A204.1 (cell line): ENCODE measurements at regions not wholly inside any gene's neighbourhood (a gene's known extent, or its start where the extent isn't known, plus 50 kb on each side); places are given as distances from the start of the nearest gene placed in this dataset.
"Not testable (repeated sequence)": the region's sequence is repeated elsewhere in the genome, so short reads cannot be mapped to it uniquely, and the experiment has no call there.

Source experiments
- FAIRE-seq: peaks from 2 replicates; lab custom pipeline; 2012; peaks lifted over from hg19 to GRCh38; lab: Jason Lieb, UNC

DNA sequence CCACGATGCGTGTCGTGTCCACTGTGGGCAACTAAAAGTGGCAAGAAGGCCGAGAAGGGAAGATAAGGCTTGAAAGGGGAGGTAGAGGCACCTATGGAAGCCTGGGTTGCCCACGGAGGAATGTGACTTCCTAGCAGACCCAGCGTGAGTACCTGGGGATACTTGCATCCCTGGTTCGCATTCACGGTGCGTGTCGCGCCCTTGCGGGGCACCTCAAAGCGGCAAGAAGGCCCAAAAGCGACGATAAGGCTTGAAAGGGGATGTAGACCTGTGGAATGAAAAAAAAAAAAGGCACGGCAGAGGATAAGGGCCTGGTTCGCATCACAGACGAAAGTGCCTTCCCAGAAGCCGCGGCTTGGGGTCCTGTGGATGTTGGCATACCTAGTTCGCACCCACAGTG, 282.9 kb downstream of the ALG10 start:
- FAIRE-seq, result no peak

DNA sequence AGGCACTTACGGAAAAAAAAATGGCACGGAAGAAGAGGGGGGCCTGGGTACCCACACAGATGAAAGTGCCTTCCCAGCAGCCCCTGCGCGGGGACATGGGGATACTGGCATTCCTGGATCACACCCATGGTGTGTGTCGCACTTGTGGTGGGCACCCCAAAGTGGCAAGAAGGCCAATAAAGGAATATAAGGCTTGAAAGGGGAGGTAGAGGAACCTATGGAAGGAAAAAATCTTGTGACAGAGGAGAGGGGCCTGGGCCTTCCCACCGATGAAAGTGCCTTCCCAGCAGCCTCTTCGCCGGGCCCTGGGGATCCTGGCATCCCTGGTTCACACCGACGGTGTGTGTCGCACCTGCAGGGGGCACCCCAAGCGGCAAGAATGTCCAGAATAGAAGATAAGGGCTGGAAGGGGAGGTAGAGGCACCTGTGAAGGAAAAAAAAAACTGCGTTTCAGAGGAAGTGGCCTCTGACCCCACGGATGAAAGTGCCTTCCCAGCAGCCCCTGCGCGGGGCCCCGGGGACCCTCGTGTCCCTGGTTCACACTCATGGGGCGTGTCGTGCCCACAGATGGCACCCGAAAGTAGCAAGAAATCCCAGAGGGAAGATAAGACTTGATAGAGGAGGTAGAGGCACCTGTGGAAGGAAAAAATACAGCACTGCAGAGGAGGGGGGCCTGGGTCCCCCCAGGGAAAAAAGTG, 284.0 kb downstream of the ALG10 start:
- no peak for FAIRE-seq

DNA sequence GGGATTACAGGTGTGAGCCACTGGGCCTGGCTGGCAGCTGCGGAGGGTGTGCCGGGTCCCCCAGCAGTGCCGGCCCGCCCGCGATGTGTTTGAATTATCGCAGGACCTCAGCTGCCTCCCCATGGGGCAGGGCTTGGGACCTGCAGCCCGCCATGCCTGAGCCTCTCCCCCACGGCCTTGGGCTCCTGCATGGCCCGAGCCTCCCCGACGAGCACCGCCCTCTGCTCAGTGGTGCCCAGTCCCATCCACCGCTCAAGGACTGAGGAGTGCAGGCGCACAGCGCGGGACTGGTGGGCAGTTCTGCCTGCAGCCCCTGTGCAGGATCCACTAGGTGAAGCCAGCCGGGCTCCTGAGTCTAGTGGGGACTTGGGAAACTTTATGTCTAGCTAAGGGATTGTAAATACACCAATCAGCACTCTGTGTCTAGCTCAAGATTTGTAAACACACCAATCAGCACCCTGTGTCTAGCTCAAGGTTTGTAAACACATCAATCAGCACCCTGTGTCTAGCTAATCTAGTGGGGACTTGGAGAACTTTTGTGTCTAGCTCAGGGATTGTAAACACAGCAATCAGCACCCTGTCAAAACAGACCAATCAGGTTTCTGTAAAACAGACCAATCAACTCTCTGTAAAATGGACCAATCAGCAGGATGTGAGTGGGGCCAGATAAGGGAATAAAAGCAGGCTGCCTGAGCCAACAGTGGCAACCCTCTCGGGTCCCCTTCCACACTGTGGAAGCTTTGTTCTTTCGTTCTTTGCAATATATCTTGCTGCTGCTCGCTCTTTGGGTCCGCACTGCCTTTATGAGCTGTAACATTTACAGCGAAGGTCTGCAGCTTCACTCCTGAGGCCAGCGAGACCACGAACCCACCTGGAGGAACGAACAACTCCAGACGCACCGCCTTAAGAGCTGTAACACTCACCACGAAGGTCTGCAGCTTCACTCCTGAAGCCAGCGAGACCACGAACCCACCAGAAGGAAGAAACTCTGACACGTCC, 287.8 kb downstream of the ALG10 start:
- not testable (repeated sequence) for FAIRE-seq

DNA sequence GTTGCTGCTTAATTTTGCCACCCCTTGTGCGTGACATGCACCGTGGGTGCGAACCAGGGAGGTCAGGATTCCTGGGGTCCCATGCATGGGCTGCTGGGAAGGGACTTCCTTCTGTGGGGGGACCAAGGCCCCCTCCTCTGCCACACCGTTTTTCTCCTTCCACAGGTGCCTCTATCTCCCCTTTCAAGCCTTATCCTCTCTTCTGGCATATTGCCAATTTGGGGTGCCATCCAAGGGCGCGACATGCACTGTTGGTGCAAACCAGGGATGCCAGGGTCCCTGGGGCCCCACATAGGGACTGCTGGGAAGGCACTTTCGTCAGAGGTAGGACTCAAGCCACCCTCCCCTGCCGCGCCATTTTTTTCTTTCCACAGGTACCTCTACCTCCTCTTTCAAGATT, 289.0 kb downstream of the ALG10 start:
- no peak for FAIRE-seq

DNA sequence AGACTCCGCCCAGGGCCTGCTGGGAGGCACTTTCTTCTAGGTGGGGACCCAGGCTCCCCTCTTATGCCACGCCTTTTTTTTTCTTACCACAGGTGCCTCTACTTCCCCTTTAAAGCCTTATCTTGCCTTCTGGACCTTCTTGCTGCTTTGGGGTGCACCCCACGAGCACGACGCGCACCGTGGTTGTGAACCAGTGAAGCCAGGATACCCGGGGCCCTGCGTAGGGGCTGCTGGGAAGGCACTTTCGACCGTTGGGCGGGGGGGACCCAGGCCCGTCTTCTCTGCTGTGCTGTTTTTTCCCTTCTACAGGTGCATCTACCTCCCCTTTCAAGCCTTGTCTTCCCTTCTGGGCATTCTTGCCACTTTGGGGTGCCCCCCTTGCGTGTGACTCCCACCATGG, 305.4 kb downstream of the ALG10 start:
- FAIRE-seq, result no peak

DNA sequence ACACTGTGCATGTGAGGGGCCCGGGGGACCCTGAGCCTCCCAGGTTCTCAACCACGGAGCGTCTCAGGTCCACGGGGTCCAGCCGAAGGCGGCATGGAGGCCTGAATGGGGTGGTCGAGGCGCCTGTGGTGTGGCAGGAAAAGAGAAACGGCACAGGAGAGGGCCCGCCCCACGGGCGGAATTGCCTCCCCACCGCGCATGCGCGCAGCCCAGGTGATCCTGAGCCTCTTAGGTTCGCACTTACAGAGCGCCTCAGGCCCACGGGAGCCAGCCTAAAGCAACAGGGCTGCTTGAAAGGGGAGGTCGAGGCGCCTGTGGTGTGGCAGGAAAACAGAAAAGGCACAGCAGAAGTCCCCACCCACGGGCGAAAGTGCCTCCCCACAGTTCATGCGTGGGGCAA, 311.0 kb downstream of the ALG10 start:
- no peak for FAIRE-seq

DNA sequence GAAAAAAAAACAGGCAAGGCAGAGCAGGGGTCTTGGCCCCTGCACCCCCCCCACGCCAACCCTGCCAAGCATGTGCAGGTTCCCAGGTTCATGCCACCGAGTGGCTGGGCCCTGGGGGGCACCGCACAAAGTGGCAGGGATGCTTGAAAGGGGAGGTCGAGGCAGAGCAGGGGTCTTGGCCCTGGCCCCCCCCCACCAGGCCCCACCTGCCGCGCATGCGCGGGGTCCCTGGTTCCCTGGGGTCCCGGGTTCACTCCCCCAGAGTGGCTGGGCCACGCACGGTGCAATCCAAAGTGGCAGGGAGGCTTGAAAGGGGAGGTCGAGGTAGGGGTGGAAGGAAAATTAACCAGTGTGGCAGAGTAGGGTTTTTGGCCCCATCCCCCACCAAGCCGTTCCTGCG, 312.2 kb downstream of the ALG10 start:
- no peak for FAIRE-seq

DNA sequence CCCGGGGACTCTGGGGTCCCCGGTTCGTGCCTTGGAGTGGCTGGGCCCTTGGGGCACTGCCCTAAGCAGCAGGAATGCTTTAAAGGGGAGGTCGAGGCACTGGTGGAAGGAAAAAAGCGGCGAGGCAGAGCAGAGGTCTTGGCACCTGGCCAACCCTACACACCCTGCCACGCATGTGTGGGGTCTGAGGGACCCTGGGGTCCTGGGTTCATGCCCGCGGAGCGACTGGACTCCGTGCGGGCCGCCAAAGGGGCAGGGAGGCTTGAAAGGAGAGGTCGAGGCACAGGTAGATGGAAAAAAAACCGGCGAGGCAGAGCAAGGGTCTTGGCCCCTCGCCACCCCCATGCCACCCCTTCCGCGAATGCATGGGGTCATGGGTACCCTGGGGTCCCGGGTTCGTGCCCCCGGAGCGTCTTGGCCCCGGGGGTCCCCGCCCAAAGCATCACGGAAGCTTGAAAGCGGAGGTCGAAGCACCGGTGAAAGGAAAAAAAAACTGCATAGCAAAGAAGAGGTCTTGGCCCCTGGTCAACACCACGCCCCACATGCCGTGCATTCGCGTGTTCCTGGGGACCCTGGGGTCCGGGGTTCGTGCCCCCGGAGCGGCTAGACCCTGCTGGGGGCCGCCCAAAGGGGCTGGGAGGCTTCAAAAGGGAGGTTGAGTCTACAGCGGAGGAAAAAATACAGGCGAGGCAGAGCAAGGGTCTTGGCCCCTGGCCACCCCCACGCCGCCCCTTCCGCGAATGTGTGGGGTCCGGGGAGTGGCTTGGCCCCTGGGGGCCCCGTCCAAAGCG, 312.9 kb downstream of the ALG10 start:
- FAIRE-seq, result no peak

DNA sequence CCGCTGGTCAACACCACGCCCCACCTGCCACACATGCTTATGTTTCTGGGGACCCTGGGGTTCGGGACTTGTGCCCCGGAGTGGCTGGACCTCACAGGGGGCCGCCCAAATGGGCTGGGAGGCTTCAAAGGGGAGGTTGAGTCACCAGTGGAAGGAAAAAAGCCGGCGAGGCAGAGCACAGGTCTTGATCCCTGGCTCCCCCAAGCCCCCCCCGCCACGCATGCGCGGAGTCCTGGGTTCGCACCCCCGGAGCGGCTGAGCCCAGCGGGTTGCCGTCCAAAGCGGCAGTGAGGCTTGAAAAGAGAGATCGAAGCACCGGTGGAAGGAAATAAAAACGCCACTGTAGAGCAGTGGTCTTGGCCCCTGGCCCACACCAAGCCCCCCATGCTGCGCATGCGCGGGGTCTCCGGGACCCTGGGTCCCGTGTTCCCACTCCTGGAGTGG, 313.5 kb downstream of the ALG10 start:
- no peak for FAIRE-seq

DNA sequence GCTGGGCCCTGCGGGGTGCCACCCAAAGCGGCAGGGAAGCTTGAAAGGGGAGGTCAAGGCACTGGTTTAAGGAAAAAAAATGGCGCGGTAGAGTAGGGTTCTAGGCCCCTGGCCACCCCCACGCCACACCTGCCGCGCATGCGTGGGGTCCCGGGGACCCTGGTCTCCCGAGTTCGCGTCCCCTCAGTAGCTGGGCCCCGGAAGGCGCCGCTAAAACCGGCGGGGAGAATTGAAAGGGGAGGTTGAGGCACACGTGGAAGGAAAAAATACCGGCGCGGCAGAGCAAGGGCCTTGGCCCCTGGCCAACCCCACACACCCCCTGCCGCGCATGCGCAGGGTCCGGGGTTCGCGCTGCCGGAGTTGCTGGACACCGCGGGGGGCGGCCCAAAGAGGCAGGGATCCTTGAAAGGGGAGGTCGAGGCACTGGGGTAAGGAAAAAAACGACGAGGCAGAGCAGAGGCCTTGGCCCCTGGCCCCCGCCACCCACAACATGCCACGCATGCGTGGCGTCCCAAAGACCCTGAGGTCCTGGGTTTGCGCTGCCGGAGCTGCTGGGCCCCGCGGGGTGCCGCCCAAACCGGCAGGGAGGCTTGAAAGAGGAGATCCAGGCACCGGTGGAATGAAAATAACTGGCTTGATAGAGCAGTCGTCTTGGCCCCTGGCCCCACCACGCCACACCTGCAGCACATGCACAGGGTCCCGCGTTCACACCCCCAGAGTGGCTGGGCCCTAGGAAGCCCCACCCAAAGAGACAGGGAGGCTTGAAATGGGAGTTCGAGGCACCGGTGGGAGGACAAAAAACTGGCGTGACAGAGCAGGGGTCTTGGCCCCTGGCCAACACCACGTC, 314.5 kb downstream of the ALG10 start:
- no peak for FAIRE-seq

DNA sequence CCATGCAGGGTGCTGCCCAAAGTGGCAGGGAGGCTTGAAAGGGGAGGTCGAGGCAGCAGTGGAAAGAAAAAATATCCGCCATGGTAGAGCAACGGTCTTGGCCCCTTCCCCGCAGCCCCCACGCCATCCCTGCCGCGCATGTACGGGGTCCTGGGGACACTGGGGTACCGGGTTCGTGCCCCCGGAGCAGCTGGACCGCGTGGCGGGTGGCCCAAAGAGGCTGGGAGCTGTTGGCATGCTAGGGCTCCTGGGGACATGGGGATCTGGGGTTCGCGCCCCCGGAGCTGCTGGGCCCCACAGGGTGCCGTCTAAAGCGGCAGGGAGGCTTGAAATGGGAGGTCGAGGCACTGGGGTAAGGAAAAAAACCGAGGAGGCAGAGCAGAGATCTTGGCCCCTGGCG, 316.5 kb downstream of the ALG10 start:
- no peak for FAIRE-seq

DNA sequence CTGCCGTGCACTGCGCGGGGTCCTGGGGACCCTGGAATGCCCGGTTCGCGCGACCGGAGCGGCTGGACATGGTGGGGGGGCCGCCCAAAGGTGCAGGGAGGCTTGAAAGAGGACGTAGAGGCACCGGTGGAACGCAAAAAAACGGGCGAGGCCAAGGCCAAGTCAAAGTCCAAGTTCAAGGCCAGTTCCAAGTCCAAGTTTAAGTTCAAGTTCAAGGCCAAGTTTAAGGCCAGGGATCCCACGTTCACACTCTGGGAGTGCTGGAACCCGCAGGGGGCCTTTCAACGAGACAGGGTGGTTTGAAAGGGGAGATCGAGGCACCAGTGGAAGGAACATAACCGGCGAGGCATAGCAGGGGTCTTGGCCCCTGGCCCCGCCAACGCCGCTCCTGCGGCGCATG, 317.6 kb downstream of the ALG10 start:
- no peak for FAIRE-seq

DNA sequence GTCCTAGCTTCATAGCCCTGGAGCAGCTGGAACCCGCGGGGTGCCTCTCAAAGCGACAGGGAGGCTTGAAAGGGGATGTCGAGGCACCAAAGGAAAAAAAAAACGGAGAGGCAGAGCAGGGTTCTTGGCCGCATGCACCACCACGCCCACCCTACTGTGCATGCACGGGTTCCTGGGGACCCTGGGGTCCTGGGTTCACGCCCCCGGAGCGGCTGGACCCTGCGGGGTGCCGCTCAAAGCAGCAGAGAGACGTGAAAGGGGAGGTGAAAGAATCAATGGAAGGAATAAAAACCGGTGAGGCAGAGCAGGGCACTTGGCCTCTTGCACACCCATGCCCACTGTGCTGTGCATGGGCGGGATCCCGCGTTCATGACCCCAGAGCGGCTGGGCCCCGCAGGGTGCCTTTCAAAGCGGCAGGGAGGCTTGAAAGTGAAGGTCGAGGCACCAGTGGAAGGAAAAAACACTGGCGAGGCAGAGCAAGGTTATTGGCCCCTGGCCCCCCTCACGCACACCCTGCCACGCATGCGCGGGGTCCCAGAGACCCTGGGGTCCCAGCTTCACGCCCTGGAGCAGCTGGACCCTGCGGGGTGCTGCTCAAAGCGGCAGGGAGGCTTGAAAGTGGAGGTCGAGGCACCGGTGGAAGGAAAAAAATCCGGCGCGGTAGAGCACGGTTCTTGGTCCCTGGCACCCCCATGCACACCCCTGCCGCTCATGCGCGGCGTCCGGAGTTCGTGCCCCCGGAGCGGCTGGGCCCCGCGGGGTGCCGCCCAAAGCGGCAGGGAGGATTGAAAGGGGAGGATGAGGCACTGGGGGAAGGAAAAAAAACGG, 318.5 kb downstream of the ALG10 start:
- no peak for FAIRE-seq

DNA sequence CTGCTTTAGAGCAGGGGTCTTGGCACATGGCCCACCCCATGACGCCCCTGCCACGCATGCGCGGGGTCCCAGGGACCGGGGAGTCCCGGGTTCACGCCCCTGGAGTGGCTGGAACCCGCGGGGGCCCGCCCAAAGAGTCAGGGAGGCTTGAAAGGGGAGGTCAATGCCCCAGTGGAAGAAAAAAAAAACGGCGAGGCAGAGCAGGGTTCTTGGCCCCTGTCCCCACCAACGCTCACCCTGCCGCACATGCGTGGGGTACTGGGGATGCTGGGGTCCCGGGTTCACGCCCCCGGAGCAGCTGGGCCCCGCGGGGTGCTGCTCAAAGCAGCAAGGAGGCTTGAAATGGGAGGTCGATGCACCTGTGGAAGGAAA, 319.1 kb downstream of the ALG10 start:
- no peak for FAIRE-seq

DNA sequence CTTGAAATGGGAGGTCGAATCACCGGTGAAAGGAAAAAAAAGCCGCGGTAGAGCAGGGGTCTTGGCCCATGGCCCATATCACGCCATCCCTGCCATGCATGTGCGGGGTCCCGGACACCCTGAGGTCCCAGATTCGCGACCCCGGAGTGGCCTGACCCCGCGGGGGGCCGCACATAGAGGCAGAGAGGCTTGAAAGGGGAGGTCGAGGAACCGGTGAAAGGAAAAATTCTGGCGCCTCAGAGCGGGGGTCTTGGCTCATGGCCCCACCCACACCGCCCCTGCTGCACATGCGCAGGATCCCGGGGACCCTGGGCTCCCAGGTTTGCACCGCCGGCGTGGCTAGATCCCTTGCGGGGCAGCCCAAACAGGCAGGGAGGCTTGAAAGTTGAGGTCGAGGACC, 319.8 kb downstream of the ALG10 start:
- no peak for FAIRE-seq

DNA sequence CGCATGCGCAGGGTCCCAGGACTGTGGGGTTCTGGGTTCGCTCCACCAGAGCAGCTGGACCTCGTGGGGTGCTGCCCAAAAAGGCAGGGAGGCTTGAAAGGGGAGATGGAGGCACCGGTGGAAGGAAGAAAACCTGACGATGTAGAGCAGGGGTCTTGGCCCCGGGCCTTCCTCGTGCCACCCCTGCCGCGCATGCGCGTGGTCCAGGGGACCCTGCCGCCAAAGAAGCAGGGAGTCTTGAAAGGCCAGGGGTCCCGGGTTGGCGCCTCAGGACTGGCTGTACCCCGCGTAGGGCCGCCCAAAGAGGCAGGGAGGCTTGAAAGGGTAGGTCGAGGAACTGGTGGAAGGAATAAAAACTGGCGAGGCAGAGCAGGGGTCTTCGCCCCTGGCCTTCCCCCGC, 321.0 kb downstream of the ALG10 start:
- no peak for FAIRE-seq

DNA sequence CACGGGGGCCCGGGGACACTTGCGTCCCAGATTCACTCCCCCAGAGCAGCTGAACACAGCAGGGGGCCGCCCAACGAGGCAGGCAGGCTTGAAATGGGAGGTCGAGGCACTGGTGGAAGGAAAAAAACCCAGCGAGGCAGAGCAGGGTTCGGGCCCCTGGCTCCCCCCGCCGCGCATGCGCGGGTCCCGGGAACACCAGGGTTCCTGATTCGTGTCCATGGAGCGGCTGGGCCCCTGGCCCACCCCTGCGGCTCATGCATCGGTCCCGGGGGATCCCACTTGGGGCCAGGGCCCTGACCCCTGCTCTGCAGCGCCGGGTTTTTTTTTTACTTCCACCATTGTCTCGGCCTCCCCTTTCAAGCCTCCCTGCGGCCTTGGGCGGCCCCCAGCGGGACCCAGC, 321.5 kb downstream of the ALG10 start:
- no peak for FAIRE-seq

DNA sequence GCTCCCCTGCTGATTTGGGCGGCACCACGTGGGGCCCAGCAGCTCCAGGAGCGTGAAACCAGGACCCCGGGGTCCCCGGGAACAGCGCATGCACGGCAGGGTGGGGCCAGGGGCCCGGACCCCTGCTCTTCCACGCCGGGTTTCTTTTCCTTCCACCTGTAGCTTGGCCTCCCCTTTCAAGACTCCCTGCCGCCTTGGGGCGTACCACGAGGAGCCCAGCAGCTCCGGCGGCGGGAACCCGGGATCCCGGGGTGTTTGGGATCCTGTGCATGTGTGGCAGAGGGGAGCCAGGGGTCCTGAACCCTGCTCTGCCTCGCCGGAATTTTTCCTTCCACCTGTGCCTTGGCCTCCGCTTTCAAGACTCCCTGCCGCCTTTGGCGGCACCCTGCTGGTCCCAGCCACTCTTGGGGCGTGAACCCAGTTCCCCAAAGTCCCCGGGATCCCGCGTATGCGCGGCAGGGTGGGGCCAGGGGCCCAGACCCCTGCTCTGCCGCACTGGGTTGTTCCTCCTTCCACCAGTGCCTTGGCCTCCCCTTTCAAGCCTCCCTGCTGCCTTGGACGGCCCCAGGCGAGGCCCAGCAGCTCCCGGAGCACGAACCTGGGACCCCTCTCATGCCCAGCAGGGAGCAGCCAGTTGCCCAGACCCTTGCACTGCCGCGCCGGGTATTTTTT, 322.7 kb downstream of the ALG10 start:
- no peak for FAIRE-seq

DNA sequence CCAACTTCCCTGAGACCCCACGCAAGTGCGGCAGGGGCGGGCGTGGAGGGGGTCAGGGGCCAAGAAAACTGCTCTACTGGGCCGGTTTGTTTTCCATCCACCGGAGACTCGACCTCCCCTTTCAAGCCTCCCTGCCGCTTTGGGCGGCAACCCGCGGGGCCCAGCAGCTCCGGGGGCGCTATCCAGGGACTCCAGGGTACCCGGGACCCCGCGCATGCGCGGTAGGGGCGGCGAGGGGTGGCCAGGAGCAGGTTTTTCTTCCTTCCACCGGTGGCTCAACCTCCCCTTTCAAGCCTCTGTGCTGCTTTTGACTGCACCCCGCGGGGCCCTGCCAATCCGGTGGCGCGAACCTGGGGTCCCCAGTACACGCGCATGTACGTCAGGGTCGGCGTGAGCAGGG, 323.5 kb downstream of the ALG10 start:
- no peak for FAIRE-seq

DNA sequence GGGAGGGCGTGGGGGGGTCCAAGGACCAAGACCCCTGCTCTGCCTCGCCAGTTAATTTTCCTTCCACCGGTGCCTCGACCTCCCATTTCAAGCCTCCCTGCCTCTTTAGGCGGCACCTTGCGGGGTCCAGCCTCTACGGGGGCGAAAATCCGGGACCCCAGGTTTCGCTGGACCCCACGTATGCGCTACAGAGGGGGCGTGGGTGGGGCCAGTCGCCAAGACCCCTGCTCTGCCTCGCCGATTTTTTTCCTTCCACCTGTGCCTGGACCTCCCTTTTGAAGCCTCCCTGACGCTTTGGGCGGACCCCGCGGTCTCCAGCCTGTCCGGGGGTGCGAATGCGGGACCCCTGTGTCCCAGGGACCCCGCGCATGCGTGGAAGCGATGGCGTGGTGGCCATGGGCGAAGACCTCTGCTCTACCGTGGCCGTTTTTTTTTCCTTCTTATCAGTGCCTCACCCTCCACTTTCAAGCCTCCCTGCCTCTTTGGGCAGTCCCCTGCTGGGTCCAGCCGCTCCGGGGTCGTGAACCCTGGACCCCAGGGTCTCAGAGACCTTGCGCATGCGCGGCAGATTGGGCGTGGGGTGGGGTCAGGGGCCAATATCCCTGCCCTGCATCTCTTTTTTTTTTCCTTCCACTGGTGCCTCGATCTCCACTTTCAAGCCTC, 324.2 kb downstream of the ALG10 start:
- no peak for FAIRE-seq
